GM13976 (cell line): ENCODE measurements at regions not wholly inside any gene's neighbourhood (a gene's known extent, or its start where the extent isn't known, plus 50 kb on each side); places are given as distances from the start of the nearest gene placed in this dataset.

Source experiments
- DNase-seq: peaks from one replicate; pipeline ENCODE4 v3.0.0; 2012; ENCODE audit warnings: low spot score
- in situ Hi-C: fragments of 300-500 bp; cut with MboI; formaldehyde crosslinking; loops from one replicate; pipeline ENCODE4 v1.12.0; 2022; ENCODE audit warnings: low sequenced_read_pairs, mixed read lengths, inconsistent platforms; ENCODE audit not compliant: unreplicated experiment
- TF ChIP-seq, protein P1 (sequence below): IDR thresholded peaks from 2 replicates; pipeline ENCODE4 v1.5.1; 2012; ENCODE audit warnings: borderline replicate concordance, mild to moderate bottlenecking; ENCODE audit not compliant: insufficient read depth; ENCODE audit errors: extremely low read depth, missing control alignments, control extremely low read depth

DNA sequence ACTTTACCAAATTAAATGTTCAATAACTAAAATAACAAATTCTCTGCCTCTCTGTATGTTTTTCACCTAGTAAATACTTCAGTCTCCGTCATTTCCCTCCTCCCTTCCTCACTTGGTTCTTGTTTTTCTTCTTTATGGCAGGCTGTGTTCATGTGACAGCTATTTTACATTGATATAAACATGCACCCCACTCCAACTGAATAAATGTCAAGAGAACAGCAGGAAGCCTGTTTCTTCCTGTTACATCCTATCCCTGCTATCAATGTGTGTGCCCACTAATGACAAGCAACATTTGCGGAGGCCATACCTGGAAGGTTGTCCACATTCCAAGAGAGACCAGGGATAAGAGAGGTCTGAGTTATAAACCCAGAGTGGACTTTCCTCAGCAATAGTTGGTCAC lies 145.2 kb upstream of the MAST4 start:
- no peak for DNase-seq
- TF ChIP-seq, protein P1, sequence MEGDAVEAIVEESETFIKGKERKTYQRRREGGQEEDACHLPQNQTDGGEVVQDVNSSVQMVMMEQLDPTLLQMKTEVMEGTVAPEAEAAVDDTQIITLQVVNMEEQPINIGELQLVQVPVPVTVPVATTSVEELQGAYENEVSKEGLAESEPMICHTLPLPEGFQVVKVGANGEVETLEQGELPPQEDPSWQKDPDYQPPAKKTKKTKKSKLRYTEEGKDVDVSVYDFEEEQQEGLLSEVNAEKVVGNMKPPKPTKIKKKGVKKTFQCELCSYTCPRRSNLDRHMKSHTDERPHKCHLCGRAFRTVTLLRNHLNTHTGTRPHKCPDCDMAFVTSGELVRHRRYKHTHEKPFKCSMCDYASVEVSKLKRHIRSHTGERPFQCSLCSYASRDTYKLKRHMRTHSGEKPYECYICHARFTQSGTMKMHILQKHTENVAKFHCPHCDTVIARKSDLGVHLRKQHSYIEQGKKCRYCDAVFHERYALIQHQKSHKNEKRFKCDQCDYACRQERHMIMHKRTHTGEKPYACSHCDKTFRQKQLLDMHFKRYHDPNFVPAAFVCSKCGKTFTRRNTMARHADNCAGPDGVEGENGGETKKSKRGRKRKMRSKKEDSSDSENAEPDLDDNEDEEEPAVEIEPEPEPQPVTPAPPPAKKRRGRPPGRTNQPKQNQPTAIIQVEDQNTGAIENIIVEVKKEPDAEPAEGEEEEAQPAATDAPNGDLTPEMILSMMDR: no peak
- in situ Hi-C loops: no loop called here

- TF ChIP-seq, protein P1: no peak
- in situ Hi-C loops: no loop called here
- no peak for DNase-seq
These were observed 144.1 kb upstream of the MAST4 start for GRCh38 chr5:66452109-66452508.

DNA sequence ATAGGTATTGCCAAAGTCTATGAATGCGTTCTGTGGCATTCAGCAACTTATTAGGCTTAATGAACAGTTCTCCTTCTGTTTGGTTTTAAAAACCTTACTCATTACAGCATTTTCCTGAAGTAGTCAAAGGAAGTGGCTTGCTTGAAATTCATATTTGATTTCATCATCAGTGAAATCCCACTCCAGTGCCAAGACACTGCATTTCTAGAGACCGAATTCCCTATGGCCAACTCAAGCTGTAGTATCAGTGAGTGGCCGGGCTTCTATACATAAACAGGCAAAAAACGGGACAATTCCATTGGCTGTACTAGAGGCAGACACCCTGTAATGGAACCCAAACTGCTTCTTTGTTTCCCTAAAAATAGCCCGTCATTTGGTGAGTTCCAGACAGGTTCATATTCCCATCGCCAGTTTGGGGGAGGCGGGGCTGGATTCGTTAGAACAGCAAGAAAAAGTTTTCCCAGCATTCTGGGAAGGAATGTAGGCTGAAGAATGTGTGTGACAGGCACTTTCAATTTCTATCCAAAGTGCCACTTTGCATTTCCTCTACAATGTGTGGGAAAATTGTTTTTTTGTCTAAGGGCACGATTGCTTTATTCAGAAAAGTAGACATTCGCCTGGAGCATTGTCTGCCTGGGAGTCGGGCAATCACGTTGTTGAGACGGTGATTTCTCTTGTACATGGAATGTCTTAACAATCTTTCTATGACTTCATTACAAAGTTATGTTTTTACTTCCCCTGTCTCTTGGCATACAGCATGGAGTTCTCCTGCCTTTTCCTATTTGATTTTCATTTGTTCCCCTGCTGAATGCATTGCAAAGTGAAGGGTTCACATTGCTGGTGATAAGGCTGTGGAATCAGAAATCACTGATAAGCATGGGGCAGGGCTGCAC lies 141.8 kb upstream of the MAST4 start:
- DNase-seq: no peak
- in situ Hi-C loops: no loop called here
- TF ChIP-seq, protein P1: no peak

GRCh38 chr5:66459728-66460127 lies 136.5 kb upstream of the MAST4 start:
- DNase-seq: no peak
- TF ChIP-seq, protein P1: no peak
- in situ Hi-C loops: no loop called here

DNA sequence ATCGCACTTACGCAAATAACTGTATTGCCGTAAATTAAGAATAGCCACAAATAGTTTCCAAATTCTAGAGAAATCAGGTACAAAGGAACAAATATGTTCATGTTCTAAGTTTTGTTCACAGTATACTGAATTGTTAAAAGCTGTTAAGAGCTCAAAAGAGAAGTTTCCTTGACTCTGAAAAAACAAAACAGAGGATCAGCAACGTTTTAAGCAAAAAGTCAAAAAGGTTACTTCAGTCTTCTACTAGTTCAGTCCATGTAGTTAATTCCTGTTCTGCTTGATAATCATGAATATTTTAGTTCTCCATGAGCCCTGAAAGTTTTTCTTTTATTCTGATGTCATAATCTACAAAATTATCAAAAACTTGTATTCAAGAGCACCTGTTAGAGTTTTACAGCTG lies 128.6 kb upstream of the MAST4 start:
- TF ChIP-seq, protein P1: no peak
- in situ Hi-C loops: no loop called here

DNA sequence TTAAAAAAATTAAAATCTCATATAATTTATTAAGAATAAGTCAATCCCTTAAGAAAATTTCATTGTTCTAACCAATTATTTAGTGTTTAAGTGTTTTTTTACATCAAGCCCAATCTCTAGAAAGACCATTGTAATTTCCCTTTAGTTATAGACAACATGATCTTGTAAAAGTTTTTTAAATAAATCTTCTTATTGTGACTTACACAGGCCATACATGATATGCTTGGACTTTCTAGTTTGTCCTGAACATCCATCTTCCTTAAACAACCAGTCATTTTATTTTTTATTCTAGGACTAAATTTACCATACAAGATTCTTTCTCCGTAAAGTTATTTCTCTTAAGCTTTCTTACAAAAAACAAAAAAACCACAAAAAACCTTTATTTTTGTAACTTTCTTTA lies 126.5 kb upstream of the MAST4 start:
- in situ Hi-C loops: no loop called here
- no peak for DNase-seq
- TF ChIP-seq, protein P1: no peak

More for the DNA sequence above, 128.6 kb upstream of the MAST4 start:
- DNase-seq: no peak
